ENCODE measurements at regions not wholly inside any gene's neighbourhood (a gene's known extent, or its start where the extent isn't known, plus 50 kb on each side); places are given as distances from the start of the nearest gene placed in this dataset.

GRCh38 chr6:67971812-67972211 is 663.3 kb upstream of the ADGRB3 start:
- TF ChIP-seq CTCF (IDR thresholded peaks at IDR 0.05), result no peak
- TF ChIP-seq POLR2A (IDR thresholded peaks at IDR 0.05), result no peak
